ENCODE measurements at regions not wholly inside any gene's neighbourhood (a gene's known extent, or its start where the extent isn't known, plus 50 kb on each side); places are given as distances from the start of the nearest gene placed in this dataset.

DNA sequence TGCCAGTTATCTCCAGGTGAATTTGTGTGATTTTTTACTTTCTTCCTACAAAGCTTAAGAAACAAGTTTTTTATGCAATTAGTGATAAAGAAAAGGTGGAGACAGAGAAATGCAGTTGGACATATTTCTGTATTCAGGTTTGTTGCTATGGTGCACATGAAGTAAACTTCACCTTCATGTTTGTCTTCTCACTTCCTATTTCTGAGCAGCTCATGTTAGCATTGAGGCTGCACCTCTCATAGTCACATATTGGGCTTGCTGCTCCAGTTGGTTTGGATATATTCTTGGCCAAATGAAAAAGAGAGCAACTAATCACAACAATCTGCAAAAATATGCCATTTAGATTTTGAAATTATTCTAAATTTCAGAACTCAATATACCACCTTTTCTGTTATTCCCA lies 475.6 kb upstream of the ZWINT start:
- DNase-seq (ENCODE audit: low spot score), result no peak

DNA sequence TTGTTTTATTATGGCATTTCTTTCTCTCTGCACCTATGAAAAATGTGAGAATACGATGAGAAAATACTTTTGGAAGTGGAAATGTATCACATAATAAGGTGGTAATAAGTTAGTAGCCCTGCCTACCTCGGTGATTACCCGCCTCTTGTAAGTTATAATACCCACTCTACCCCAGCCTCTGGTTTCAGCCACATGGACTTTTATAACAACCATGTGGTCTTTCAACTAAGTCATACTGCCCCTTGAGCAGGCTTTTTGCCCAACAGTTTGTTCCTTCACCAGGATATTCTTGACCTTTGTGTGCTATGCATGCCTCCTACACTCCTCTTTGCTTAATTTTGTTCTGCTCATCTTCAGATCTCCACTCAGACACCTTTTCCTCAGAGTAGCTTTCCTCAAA lies 470.6 kb upstream of the ZWINT start:
- no peak for DNase-seq (ENCODE audit: low spot score)

GRCh38 chr10:56823849-56824248 lies 462.8 kb upstream of the ZWINT start:
- no peak for DNase-seq (ENCODE audit: low spot score)

DNA sequence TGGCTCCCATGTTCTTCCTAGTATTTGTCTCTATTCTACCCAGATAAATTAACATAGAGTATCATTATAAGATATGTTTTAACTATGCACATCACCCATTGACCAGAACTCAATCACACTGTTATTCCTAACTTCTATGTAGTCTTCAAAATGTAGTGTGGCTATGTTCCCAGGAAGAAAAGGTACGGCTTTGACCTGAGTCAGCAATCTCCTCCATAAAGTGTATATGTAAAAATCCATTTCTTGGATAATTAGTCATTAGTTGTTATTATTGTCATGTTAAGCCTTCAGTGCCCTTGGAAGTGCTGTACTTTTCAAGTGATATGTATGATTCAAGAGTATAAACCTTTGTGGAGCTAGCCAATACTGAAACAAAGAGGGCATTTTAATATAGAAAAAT lies 444.0 kb upstream of the ZWINT start:
- no peak for DNase-seq (ENCODE audit: low spot score)

- no peak for DNase-seq (ENCODE audit: low spot score)
These were observed 424.2 kb upstream of the ZWINT start for GRCh38 chr10:56785292-56785691.

- no peak for DNase-seq (ENCODE audit: low spot score)
These were observed 421.4 kb upstream of the ZWINT start for GRCh38 chr10:56782503-56782902.

DNA sequence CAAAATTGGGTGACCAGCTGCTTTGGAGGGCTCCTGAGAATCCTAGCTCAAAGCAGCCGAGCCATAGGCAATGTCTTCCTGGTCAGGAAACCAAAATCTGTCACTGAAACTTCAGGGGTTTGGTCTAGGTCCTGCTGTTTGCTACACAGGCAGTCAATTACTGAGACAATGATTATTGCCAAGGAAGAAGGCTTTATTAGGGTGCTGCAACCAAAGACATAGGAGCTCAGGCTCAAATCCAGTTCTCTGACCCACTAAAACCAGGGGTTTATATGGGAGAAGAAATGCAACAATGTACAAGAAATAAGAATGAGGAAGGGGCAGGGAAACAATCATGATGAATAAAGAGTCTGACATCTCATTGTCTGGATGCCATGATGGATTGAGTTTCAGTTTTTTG lies 410.3 kb upstream of the ZWINT start:
- DNase-seq (ENCODE audit: low spot score), result no peak

DNA sequence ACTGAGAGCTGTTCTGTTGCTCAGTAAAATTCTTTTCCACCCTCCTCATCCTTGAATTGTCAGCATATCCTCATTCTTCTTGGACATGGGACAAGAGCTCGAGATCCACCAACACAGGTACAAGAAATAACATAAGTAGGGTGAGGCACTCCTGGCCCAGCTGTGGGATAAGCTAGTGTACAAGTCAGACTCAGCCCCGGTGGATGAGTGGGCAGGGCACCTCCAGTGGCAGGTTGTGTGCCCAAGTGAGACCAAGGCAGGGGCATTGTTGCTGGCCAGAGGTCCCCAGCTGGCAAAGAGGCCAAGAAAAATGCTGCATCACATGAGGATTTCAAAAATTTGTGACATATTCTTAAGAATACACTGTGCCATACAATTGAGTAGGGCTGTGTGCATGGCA lies 402.0 kb upstream of the ZWINT start:
- DNase-seq (ENCODE audit: low spot score), result no peak

GRCh38 chr10:56745490-56745889 lies 384.4 kb upstream of the ZWINT start:
- no peak for DNase-seq (ENCODE audit: low spot score)

- DNase-seq (ENCODE audit: low spot score), result no peak
These were observed 367.3 kb upstream of the ZWINT start for GRCh38 chr10:56728349-56728748.

GRCh38 chr10:56722912-56723311 lies 361.9 kb upstream of the ZWINT start:
- no peak for DNase-seq (ENCODE audit: low spot score)

GRCh38 chr10:56715262-56715661 lies 354.2 kb upstream of the ZWINT start:
- no peak for DNase-seq (ENCODE audit: low spot score)

- no peak for DNase-seq (ENCODE audit: low spot score)
These were observed 337.4 kb upstream of the ZWINT start for GRCh38 chr10:56698506-56698905.

- no peak for DNase-seq (ENCODE audit: low spot score)
These were observed 318.5 kb upstream of the ZWINT start for GRCh38 chr10:56679578-56679977.

DNA sequence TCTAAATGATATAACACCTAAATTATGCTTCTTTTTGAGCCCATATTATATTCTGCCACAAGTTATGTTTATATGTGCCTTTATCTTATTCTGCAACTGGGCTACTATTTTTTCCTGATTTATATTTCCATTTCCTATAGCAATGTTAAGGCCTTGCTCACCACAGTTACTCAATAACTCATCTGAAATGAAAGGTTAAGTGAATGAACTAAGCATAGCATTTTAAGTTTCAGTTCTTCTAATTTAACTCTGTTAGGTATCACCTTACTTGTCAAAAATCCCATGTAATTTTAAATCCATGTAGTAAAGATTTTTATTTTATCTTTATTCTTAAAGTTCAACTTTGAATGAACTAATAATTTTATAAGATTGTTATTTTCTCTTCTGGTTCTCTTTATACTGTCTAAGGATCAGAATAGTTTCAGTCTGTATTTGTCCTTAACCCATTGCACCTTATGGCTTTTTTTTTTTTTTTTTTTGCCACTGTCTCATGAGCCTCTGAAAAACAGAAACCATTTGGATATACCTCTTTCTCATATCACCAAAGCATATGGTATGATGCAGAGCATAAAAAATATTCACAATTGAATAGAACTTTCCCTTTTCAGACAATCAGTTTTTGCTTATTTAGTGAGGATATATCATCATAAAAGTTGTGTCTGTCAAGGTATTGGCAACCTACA lies 301.8 kb upstream of the ZWINT start:
- no peak for DNase-seq (ENCODE audit: low spot score)

DNA sequence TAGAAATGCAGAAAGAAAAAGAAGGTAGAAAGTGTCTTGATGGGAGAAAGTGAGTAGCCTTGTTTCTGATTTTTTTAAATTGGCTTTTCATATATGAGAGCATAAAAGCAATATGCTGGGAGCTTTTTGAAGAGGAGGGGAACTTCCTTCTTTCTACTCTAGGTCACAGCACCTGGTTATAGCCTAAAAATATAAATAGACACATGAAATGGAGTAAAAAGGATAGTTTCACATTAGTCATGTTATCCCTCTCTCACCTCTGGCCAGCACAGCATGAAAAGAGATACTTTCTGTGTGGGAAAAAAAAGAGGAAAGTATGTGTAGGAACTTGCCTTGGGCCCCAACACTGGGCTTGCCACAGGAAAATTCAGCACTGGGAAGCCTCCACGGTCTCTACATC lies 292.2 kb upstream of the ZWINT start:
- DNase-seq (ENCODE audit: low spot score), result no peak

DNA sequence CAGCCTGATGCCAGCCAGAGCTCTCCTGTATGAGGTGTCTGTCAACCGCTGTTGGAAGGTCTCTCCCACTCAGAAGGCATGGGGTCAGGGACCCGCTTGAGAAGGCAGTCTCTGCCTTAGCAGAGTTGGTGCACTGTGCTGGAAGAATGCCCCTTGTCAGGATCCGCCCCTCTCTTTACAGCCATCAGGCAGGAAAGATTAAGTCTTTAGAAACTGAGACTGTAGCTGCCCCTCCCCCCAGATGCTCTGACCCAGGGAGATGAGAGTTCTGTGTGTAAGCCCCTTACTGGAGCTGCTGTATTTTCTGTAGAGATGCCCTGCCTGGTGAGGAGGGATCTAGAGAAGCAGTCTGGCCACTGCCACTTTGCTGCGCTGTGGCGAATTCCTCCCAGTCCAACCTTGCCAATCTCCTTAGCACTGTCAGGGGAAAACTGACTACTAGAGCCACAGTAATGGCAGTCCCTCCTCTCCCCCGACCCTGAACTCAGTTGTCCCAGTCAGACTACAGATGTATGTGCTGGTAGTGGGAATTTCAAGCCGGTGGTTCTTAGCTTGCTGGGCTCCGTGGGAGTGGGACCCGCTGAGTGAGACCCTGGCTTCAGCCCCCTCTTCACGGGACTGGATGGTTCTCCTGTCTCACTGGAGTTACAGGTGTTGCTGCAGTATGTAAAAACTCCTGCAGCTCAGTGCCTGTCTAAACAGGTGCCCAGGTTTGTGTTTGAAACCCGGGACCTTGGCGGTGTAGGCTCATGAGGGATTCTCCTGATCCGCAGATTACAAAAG lies 285.5 kb upstream of the ZWINT start:
- DNase-seq (ENCODE audit: low spot score), result no peak

DNA sequence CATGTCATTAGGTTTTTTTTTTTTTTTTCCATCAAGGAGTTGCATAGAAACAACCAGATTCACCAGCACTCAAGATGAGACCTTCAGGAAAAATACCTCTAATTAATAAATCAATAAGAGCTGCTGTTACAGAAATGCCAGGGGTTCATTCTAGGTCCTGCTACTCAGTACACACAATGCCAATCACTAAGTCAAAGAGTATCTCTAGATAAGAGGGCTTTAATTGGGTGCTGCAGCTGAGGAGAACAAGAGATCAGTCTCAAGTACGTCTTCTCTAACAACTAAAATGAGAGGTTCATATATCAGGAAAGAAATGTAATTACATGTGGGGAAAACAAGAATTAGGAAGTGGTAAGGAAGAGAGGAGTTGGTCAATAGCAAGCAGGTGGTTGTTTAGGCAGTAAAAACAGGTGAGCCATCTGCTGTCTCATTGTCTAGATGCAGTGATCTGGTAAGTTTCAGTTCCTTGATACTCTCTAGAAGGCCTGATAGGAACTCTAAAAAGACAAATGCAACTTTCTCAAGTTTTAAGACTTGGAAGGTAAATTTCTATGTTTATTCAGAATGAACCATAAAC lies 272.9 kb upstream of the ZWINT start:
- no peak for DNase-seq (ENCODE audit: low spot score)

GRCh38 chr10:56632537-56632936 lies 271.5 kb upstream of the ZWINT start:
- no peak for DNase-seq (ENCODE audit: low spot score)

GRCh38 chr10:56624082-56624481 lies 263.0 kb upstream of the ZWINT start:
- DNase-seq (ENCODE audit: low spot score), result no peak

- no peak for DNase-seq (ENCODE audit: low spot score)
These were observed 262.0 kb upstream of the ZWINT start for GRCh38 chr10:56623064-56623463.

DNA sequence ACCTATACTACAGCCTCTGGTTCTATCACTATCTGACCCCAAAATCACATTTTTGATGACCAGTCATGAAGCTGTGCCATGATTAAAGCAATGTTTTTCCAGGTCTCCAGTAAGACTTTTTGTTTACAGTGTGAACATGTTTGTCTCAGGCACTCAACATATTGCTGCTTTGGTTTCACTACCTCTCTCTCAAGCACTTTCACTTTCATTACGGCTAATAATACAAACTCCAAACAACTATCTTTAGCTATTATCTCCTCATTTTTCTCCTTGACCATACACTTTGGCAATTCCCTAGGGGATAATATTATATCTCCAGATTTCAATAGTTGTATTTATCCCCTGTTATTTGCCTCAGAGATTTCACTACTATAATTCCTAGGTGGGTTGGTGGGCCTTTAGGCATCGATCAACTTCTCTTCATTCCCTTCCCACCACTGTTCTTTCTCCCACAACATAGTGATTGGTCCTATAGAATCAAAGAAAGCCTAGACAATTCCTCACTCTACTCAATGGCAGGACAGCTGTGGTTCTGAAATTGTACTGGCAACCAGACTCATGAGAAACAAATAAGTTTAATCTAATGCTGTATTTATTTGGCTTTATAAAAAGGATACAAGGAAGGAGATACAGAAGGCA lies 261.4 kb upstream of the ZWINT start:
- no peak for DNase-seq (ENCODE audit: low spot score)

DNA sequence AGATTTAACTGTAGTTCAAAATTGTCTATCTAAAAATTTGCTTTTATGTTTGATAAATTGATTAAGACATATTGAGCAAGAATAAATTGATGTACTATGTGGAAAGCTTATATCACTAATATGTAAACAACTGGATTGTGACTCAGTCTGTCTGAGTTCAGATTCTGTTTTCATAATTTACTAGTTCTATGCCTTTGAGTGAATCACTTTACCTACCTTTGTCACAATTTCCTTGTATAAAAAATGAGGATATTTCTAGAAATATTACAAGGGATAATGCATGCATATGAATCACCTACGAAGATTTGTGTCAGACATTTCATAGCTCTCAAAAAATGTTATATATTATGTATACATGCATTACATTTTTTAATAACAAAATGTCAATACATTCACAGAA lies 245.1 kb upstream of the ZWINT start:
- DNase-seq (ENCODE audit: low spot score), result no peak
